ENCODE measurements at regions not wholly inside any gene's neighbourhood (a gene's known extent, or its start where the extent isn't known, plus 50 kb on each side); places are given as distances from the start of the nearest gene placed in this dataset.

DNA sequence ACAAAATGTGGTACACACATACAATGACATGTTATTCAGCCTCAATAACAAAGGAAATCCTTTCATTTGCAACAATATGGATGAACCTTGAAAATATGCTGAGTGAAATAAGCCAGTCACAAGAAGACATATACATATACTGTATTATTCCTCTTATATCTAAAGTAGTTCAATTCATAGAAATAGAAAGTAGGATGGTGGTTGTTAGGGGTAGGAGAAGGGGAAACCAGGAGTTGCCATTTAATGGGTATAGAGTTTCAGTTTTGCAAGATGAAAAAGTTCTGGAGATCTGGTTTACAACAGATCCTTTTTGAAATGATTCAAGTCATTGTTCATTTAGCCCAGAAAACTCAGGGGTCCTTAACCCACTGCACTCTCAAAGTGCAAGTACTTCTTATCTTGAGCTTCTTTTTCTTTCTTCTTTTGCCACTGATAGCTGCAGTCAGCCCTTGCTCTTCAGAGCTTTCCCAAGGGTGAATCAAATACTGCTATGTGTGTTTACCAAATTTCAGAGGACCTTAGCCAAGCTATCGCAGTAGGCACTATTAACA is 208.0 kb upstream of the EOMES start:
- TF ChIP-seq, protein P1, sequence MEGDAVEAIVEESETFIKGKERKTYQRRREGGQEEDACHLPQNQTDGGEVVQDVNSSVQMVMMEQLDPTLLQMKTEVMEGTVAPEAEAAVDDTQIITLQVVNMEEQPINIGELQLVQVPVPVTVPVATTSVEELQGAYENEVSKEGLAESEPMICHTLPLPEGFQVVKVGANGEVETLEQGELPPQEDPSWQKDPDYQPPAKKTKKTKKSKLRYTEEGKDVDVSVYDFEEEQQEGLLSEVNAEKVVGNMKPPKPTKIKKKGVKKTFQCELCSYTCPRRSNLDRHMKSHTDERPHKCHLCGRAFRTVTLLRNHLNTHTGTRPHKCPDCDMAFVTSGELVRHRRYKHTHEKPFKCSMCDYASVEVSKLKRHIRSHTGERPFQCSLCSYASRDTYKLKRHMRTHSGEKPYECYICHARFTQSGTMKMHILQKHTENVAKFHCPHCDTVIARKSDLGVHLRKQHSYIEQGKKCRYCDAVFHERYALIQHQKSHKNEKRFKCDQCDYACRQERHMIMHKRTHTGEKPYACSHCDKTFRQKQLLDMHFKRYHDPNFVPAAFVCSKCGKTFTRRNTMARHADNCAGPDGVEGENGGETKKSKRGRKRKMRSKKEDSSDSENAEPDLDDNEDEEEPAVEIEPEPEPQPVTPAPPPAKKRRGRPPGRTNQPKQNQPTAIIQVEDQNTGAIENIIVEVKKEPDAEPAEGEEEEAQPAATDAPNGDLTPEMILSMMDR (IDR thresholded peaks at IDR 0.05): no peak
- TF ChIP-seq POLR2AphosphoS5 (IDR thresholded peaks at IDR 0.05): no peak
- TF ChIP-seq EP300 (IDR thresholded peaks at IDR 0.05): no peak
